Stimulated activated CD4-positive, alpha-beta T cell treated with anti-CD3 and anti-CD28 coated beads, Interleukin-12 subunit alpha, Interleukin-12 subunit beta, amount 100 ng/mL, for 4 hours (primary cell): ENCODE measurements at regions not wholly inside any gene's neighbourhood (a gene's known extent, or its start where the extent isn't known, plus 50 kb on each side); places are given as distances from the start of the nearest gene placed in this dataset.
A peak's percentile ranks its signal among the peaks of the same experiment; 100 is the strongest.
"Not testable (repeated sequence)": the region's sequence is repeated elsewhere in the genome, so short reads cannot be mapped to it uniquely, and the experiment has no call there.

Experiments used
- DNase-seq: peaks from one replicate; pipeline ENCODE4 v3.0.0-alpha.2; 2020

GRCh38 chr11:16605894-16606783 lies 132.3 kb upstream of the C11orf58 start:
- peak; percentile 84 for DNase-seq

- no peak for DNase-seq
Observed at GRCh38 chr11:16605389-16605893, 133.0 kb upstream of the C11orf58 start.

- DNase-seq: no peak
Observed at GRCh38 chr11:16604794-16605388, 133.6 kb upstream of the C11orf58 start.

GRCh38 chr11:16603890-16604793 lies 134.3 kb upstream of the C11orf58 start:
- DNase-seq: no peak

GRCh38 chr11:16603245-16603644 lies 135.2 kb upstream of the C11orf58 start:
- no peak for DNase-seq

GRCh38 chr11:16598906-16599305 lies 139.5 kb upstream of the C11orf58 start:
- no peak for DNase-seq

- DNase-seq: no peak
Observed at GRCh38 chr11:16598032-16598431, 140.4 kb upstream of the C11orf58 start.

- DNase-seq: no peak
Observed at GRCh38 chr11:16596231-16596630, 142.2 kb upstream of the C11orf58 start.

- no peak for DNase-seq
Observed at GRCh38 chr11:16591157-16591556, 147.3 kb upstream of the C11orf58 start.

GRCh38 chr11:16587670-16588069 lies 150.8 kb upstream of the C11orf58 start:
- DNase-seq: no peak

- DNase-seq: no peak
Observed at GRCh38 chr11:16584569-16584968, 153.9 kb upstream of the C11orf58 start.

- not testable (repeated sequence) for DNase-seq
Observed at GRCh38 chr11:16581078-16581477, 157.4 kb upstream of the C11orf58 start.

GRCh38 chr11:16577490-16577889 lies 161.0 kb upstream of the C11orf58 start:
- DNase-seq: no peak

- not testable (repeated sequence) for DNase-seq
Observed at GRCh38 chr11:16574889-16575288, 163.6 kb upstream of the C11orf58 start.

- DNase-seq: no peak
Observed at GRCh38 chr11:16572945-16573344, 165.5 kb upstream of the C11orf58 start.

GRCh38 chr11:16561150-16561549 lies 177.3 kb upstream of the C11orf58 start:
- DNase-seq: no peak

GRCh38 chr11:16558494-16558893 lies 180.0 kb upstream of the C11orf58 start:
- DNase-seq: no peak

GRCh38 chr11:16555956-16556355 lies 182.5 kb upstream of the C11orf58 start:
- no peak for DNase-seq

- no peak for DNase-seq
Observed at GRCh38 chr11:16554361-16554760, 184.1 kb upstream of the C11orf58 start.

GRCh38 chr11:16547879-16548278 lies 190.6 kb upstream of the C11orf58 start:
- no peak for DNase-seq

GRCh38 chr11:16543642-16544041 lies 187.3 kb upstream of the SOX6 start:
- DNase-seq: no peak

- no peak for DNase-seq
Observed at GRCh38 chr11:16542353-16542752, 186.0 kb upstream of the SOX6 start.

GRCh38 chr11:16536513-16536912 lies 180.2 kb upstream of the SOX6 start:
- DNase-seq: no peak
